Suprapubic skin (tissue), 4 donors: ENCODE measurements at regions not wholly inside any gene's neighbourhood (a gene's known extent, or its start where the extent isn't known, plus 50 kb on each side); places are given as distances from the start of the nearest gene placed in this dataset.

Experiments used
- DNase-seq, 2 donors: peaks; one replicate each; pipeline ENCODE4 v3.0.0-alpha.2; 2019; ENCODE audit warnings: low spot score in 2 of 2
- H3K27ac ChIP-seq: fragments of 200-600 bp; sonication (generic); one replicate; pipeline ENCODE4 v1.5.1; 2019
- H3K27me3 ChIP-seq: fragments of 200-600 bp; sonication (generic); one replicate; pipeline ENCODE4 v1.5.1; 2019
- H3K36me3 ChIP-seq: fragments of 200-600 bp; sonication (generic); one replicate; pipeline ENCODE4 v1.5.1; 2019
- H3K4me1 ChIP-seq: fragments of 200-600 bp; sonication (generic); one replicate; pipeline ENCODE4 v1.5.1; 2019
- H3K4me3 ChIP-seq: fragments of 200-600 bp; sonication (generic); one replicate; pipeline ENCODE4 v1.5.1; 2019; ENCODE audit warnings: mild to moderate bottlenecking
- H3K9me3 ChIP-seq: fragments of 200-600 bp; sonication (generic); one replicate; pipeline ENCODE4 v1.5.1; 2019
- EP300 ChIP-seq: sonication (generic); formaldehyde crosslinking; IDR thresholded peaks from one replicate; pipeline ENCODE4 v1.6.1; 2017; ENCODE audit warnings: antibody characterized with exemption
- POLR2A ChIP-seq, 2 donors: fragments of 450-650 bp; IDR thresholded peaks; one replicate each; pipeline ENCODE4 v1.6.1; 2017; ENCODE audit warnings: antibody characterized with exemption in 2 of 2, mild to moderate bottlenecking in 2 of 2, moderate library complexity in 2 of 2
- POLR2AphosphoS5 ChIP-seq, 3 donors: sonication (generic); formaldehyde crosslinking; IDR thresholded peaks; one replicate each; pipeline ENCODE4 v1.6.1; 2017; ENCODE audit warnings: antibody characterized with exemption in 3 of 3
- WGBS: methylation state at CpG from one replicate; pipeline ENCODE4 v1.1.5; 2018; 5-methylcytosine and 5-hydroxymethylcytosine counted together
- TF ChIP-seq, protein P1 (sequence below), 2 donors: fragments of 200-600 bp in 1 of 2; fragments of 450-650 bp in 1 of 2; sonication (generic) in 1 of 2; IDR thresholded peaks; one replicate each; pipeline ENCODE4 v1.5.1; 2016 to 2019; ENCODE audit warnings: antibody characterized with exemption in 2 of 2, mild to moderate bottlenecking in 1 of 2, moderate library complexity in 1 of 2

DNA sequence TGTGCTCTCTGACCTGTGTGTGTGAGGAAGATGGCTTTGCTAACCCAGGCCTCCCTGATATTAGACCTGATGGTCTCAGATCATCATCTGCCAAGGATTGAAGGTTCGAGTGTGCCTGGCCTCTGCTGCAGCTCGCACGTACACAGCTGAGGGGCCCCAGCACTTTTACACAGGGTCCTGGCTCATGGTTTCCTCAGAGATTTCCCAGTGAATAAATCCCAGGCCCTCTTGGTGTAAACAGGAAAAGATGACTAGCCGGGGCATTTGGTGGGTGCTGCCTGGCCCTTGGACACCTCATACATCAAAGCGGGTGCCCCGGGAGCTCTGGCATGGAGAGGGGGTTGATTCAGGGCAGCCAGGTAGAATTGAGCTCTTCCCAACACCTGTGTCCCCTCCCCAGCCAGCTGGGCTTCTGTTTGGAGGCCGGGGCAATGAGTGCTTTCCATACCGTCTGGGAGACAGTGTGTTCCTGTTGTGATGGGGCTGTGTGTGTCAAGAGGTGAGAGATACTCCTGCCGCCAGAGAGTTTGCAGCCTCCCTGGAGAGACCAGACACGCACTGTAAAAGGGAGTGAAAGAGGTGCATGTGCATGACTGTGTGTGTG, 72.5 kb upstream of the TLE3 start:
- WGBS, result 95% methylated on average over 9 of the region's 10 CpGs
- TF ChIP-seq POLR2AphosphoS5 (IDR thresholded peaks at IDR 0.05) (no peak), POLR2A (IDR thresholded peaks at IDR 0.05) (no peak), EP300 (no peak)
- TF ChIP-seq, protein P1, sequence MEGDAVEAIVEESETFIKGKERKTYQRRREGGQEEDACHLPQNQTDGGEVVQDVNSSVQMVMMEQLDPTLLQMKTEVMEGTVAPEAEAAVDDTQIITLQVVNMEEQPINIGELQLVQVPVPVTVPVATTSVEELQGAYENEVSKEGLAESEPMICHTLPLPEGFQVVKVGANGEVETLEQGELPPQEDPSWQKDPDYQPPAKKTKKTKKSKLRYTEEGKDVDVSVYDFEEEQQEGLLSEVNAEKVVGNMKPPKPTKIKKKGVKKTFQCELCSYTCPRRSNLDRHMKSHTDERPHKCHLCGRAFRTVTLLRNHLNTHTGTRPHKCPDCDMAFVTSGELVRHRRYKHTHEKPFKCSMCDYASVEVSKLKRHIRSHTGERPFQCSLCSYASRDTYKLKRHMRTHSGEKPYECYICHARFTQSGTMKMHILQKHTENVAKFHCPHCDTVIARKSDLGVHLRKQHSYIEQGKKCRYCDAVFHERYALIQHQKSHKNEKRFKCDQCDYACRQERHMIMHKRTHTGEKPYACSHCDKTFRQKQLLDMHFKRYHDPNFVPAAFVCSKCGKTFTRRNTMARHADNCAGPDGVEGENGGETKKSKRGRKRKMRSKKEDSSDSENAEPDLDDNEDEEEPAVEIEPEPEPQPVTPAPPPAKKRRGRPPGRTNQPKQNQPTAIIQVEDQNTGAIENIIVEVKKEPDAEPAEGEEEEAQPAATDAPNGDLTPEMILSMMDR (IDR thresholded peaks at IDR 0.05), result no peak
- DNase-seq, result no peak

GRCh38 chr15:70169147-70169546, 71.4 kb upstream of the TLE3 start:
- H3K36me3 ChIP-seq, result no peaks in the 10 kb centered on the region
- no peak overlapping the region for H3K27ac ChIP-seq
- TF ChIP-seq POLR2A (IDR thresholded peaks at IDR 0.05) (no peak), EP300 (no peak), POLR2AphosphoS5 (IDR thresholded peaks at IDR 0.05) (no peak)
- peaks cover 15% of the 10 kb centered on the region for H3K4me1 ChIP-seq
- H3K4me3 ChIP-seq, result no peak overlapping the region
- H3K9me3 ChIP-seq, result no peaks in the 10 kb centered on the region
- 91% methylated on average over 3 of the region's 3 CpGs for WGBS
- H3K27me3 ChIP-seq, result no peaks in the 10 kb centered on the region
- no peak for DNase-seq

More for the DNA sequence above, 72.5 kb upstream of the TLE3 start:
- Histone ChIP-seq H3K4me3 (no peak overlapping the region), H3K9me3 (no peaks in the 10 kb centered on the region), H3K4me1 (peaks cover 13% of the 10 kb centered on the region), H3K27ac (no peak overlapping the region), H3K36me3 (no peaks in the 10 kb centered on the region), H3K27me3 (no peaks in the 10 kb centered on the region)

DNA sequence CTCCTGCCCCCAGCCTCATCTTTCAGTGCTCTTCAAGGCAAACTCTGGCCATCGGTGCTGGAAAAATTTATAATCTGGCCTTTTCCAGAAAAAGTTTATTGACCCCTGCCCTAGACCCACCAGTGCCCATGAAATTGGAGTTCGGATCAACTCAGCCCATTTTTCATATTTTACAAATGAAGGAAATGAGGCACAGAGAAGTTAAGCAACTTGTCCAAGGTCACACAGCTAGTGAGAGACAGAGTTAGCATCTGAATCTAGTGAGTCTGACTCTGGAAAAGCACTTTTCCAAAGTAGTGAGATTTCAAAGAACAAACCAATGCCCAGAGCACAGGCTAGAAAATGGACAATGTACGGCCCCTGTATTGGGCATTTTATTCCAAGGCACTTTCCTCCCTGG, 69.4 kb upstream of the TLE3 start:
- no peaks in the 10 kb centered on the region for H3K27me3 ChIP-seq
- H3K4me1 ChIP-seq, result peaks cover 15% of the 10 kb centered on the region
- TF ChIP-seq, protein P1 (IDR thresholded peaks at IDR 0.05), result no peak
- TF ChIP-seq POLR2AphosphoS5 (IDR thresholded peaks at IDR 0.05) (no peak), POLR2A (IDR thresholded peaks at IDR 0.05) (no peak), EP300 (no peak)
- no peaks in the 10 kb centered on the region for H3K9me3 ChIP-seq
- DNase-seq, result no peak
- 67% methylated on average over 3 of the region's 3 CpGs for WGBS
- no peaks in the 10 kb centered on the region for H3K36me3 ChIP-seq
- H3K4me3 ChIP-seq, result no peak overlapping the region
- H3K27ac ChIP-seq, result no peak overlapping the region

GRCh38 chr15:70166506-70167087, 68.9 kb upstream of the TLE3 start:
- H3K27me3 ChIP-seq, result no peaks in the 10 kb centered on the region
- WGBS, result 90% methylated on average over 10 of the region's 13 CpGs
- TF ChIP-seq POLR2AphosphoS5 (IDR thresholded peaks at IDR 0.05) (no peak), EP300 (no peak)
- H3K4me1 ChIP-seq, result peaks cover 15% of the 10 kb centered on the region
- H3K4me3 ChIP-seq, result no peak overlapping the region
- no peaks in the 10 kb centered on the region for H3K36me3 ChIP-seq
- DNase-seq, result peak in 1 of 2 donors; percentile 43
- H3K27ac ChIP-seq, result no peak overlapping the region
- H3K9me3 ChIP-seq, result no peaks in the 10 kb centered on the region

DNA sequence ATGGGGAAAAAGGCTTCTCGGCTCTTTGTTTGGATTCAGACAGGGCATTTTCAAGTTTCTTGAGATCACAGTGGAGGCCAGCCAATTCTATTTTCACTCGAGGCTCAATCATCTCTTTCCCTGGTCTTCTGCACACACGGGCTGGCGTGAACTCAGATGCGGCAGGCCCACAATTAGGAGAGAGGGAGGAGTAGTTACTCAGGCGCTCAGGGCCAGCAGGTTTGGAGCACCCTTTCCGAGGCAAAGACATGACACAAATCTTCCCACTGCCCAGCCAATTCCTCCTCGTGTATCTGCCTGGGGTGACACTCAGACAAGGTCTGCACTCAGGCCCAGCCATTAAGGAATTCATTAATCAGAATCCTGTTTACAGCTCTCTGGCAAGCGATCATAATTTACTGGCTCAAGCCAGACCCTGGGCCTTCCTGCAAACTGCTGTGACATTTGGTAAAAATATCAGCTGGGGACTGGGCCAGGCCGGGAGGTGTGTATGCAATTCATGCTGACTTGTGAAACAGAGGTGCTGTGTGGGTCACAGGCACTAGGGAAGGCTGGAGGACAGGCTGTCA, 68.1 kb upstream of the TLE3 start:
- H3K27ac ChIP-seq, result no peak overlapping the region
- H3K9me3 ChIP-seq, result no peaks in the 10 kb centered on the region
- peak in 1 of 2 donors; percentile 60 for DNase-seq

More for the DNA sequence above, 68.1 kb upstream of the TLE3 start:
- Histone ChIP-seq H3K36me3 (no peaks in the 10 kb centered on the region), H3K4me1 (peaks cover 16% of the 10 kb centered on the region), H3K27me3 (no peaks in the 10 kb centered on the region), H3K4me3 (no peak overlapping the region)
- no peak for TF ChIP-seq EP300
- TF ChIP-seq, protein P1 (IDR thresholded peaks at IDR 0.05), result no peak
- TF ChIP-seq POLR2A (IDR thresholded peaks at IDR 0.05), result no peak
- TF ChIP-seq POLR2AphosphoS5 (IDR thresholded peaks at IDR 0.05), result no peak
- WGBS, result 43% methylated on average over 10 of the region's 10 CpGs
